Mesenchymal stem cell (in vitro differentiated cells and primary cell): ENCODE measurements at regions not wholly inside any gene's neighbourhood (a gene's known extent, or its start where the extent isn't known, plus 50 kb on each side); places are given as distances from the start of the nearest gene placed in this dataset.

Experiments used
- DNase-seq: peaks from one replicate; pipeline ENCODE4 v3.0.0-alpha.2; 2013
- H2AFZ ChIP-seq: one replicate; pipeline ENCODE4 v1.6.1; 2013; ENCODE audit warnings: low read depth, mild to moderate bottlenecking, control low read depth, inconsistent platforms, low read length, moderate library complexity
- H2AK5ac ChIP-seq: 2 replicates; pipeline ENCODE4 v1.6.1; 2013; ENCODE audit warnings: low read length, moderate library complexity, mild to moderate bottlenecking, inconsistent platforms; ENCODE audit not compliant: severe bottlenecking
- H2BK120ac ChIP-seq: one replicate; pipeline ENCODE4 v1.6.1; 2013; ENCODE audit warnings: low read depth, mild to moderate bottlenecking, inconsistent platforms, low read length, moderate library complexity
- H2BK12ac ChIP-seq, 2 experiments: one replicate each; pipeline ENCODE4 v1.6.1; 2013; ENCODE audit warnings: inconsistent platforms in 2 of 2, low read length in 2 of 2, mild to moderate bottlenecking in 2 of 2, moderate library complexity in 2 of 2, control low read depth in 1 of 2
- H2BK15ac ChIP-seq: one replicate; pipeline ENCODE4 v1.6.1; 2013; ENCODE audit warnings: mild to moderate bottlenecking, low read depth, inconsistent platforms; ENCODE audit not compliant: poor library complexity, severe bottlenecking
- H2BK5ac ChIP-seq: 2 replicates; pipeline ENCODE4 v1.6.1; 2013; ENCODE audit warnings: low read depth, mild to moderate bottlenecking, low read length, control low read depth, inconsistent platforms; ENCODE audit not compliant: poor library complexity, severe bottlenecking
- H3K14ac ChIP-seq, 2 experiments: one replicate each; pipeline ENCODE4 v1.6.1; 2013; ENCODE audit warnings: inconsistent platforms in 2 of 2, low read length in 2 of 2, control low read depth in 1 of 2, mild to moderate bottlenecking in 1 of 2, moderate library complexity in 1 of 2
- H3K18ac ChIP-seq, 2 experiments: one replicate each; pipeline ENCODE4 v1.6.1; 2013; ENCODE audit warnings: inconsistent platforms in 2 of 2, low read length in 2 of 2, control low read depth in 1 of 2, low read depth in 1 of 2, mild to moderate bottlenecking in 1 of 2
- H3K23ac ChIP-seq, 2 experiments: one replicate each; pipeline ENCODE4 v1.6.1; 2013; ENCODE audit warnings: inconsistent platforms in 2 of 2, low read length in 2 of 2, mild to moderate bottlenecking in 2 of 2, moderate library complexity in 2 of 2, control low read depth in 1 of 2
- H3K27ac ChIP-seq: 2 replicates; pipeline ENCODE4 v1.5.1; 2013; ENCODE audit warnings: mild to moderate bottlenecking, moderate library complexity, low read length, control low read depth, inconsistent platforms; ENCODE audit not compliant: poor library complexity, severe bottlenecking
- H3K27me3 ChIP-seq, 2 experiments: 2 replicates each; pipeline versions ENCODE4 v1.6.1 to v1.7.0; 2013; ENCODE audit warnings: low read length in 2 of 2, mild to moderate bottlenecking in 2 of 2, moderate library complexity in 2 of 2, control low read depth in 1 of 2, inconsistent platforms in 1 of 2; ENCODE audit not compliant: control insufficient read depth in 1 of 2, insufficient read depth in 1 of 2
- H3K36me3 ChIP-seq, 2 experiments: 2 replicates each; pipeline versions ENCODE4 v1.6.1 to v1.7.0; 2013; ENCODE audit warnings: low read length in 2 of 2, control low read depth in 1 of 2, inconsistent platforms in 1 of 2, low read depth in 1 of 2, mild to moderate bottlenecking in 1 of 2; ENCODE audit not compliant: insufficient read depth in 2 of 2, control insufficient read depth in 1 of 2
- H3K4ac ChIP-seq, 2 experiments: one replicate each; pipeline ENCODE4 v1.6.1; 2013; ENCODE audit warnings: inconsistent platforms in 2 of 2, low read length in 2 of 2, mild to moderate bottlenecking in 2 of 2, moderate library complexity in 2 of 2, control low read depth in 1 of 2, low read depth in 1 of 2
- H3K4me1 ChIP-seq: 2 replicates; pipeline ENCODE4 v1.6.1; 2013; ENCODE audit warnings: low read depth, low read length, control low read depth; ENCODE audit not compliant: control insufficient read depth, insufficient read depth
- H3K4me2 ChIP-seq: 2 replicates; pipeline ENCODE4 v1.6.1; 2013; ENCODE audit warnings: low read length, mild to moderate bottlenecking, inconsistent platforms; ENCODE audit not compliant: poor library complexity, severe bottlenecking
- H3K4me3 ChIP-seq, 2 experiments: 2 replicates each; pipeline versions ENCODE4 v1.5.1 to v1.7.0; 2013; ENCODE audit warnings: low read length in 2 of 2, mild to moderate bottlenecking in 2 of 2, control low read depth in 1 of 2, low read depth in 1 of 2; ENCODE audit not compliant: insufficient read depth in 1 of 2
- H3K79me1 ChIP-seq: replicated peaks from 2 replicates; pipeline ENCODE4 v1.6.1; 2013; ENCODE audit warnings: mild to moderate bottlenecking, control low read depth, low read length, inconsistent platforms; ENCODE audit not compliant: poor library complexity, severe bottlenecking
- H3K9ac ChIP-seq: 2 replicates; pipeline ENCODE4 v1.7.0; 2013; ENCODE audit warnings: mild to moderate bottlenecking, low read length, moderate library complexity
- H3K9me3 ChIP-seq: 2 replicates; pipeline ENCODE4 v1.7.0; 2013; ENCODE audit warnings: mild to moderate bottlenecking, low read length; ENCODE audit not compliant: control insufficient read depth
- H4K8ac ChIP-seq: one replicate; pipeline ENCODE4 v1.6.1; 2013; ENCODE audit warnings: inconsistent platforms, mild to moderate bottlenecking, low read length, moderate library complexity
- H4K91ac ChIP-seq: one replicate; pipeline ENCODE4 v1.6.1; 2013; ENCODE audit warnings: mild to moderate bottlenecking, low read length, inconsistent platforms
- WGBS: methylation state at CpG from one replicate; pipeline ENCODE4 v1.1.7; 2013; ENCODE audit warnings: mixed read lengths; 5-methylcytosine and 5-hydroxymethylcytosine counted together

- Histone ChIP-seq H3K4me3 (no peak overlapping the region), H2BK15ac (no peak overlapping the region), H3K9me3 (no peaks in the 10 kb centered on the region), H2AK5ac (no peak overlapping the region), H2AFZ (no peak overlapping the region), H3K4me2 (no peak overlapping the region), H3K4me1 (no peaks in the 10 kb centered on the region), H3K27ac (no peak overlapping the region), H2BK5ac (no peak overlapping the region), H4K91ac (no peak overlapping the region), H3K27me3 (no peaks in the 10 kb centered on the region), H2BK12ac (no peak overlapping the region), H3K4ac (no peak overlapping the region), H4K8ac (no peak overlapping the region), H3K9ac (no peak overlapping the region), H3K14ac (no peak overlapping the region), H3K18ac (no peak overlapping the region), H2BK120ac (no peak overlapping the region), H3K79me1 (no peaks in the 10 kb centered on the region), H3K23ac (no peak overlapping the region), H3K36me3 (no peaks in the 10 kb centered on the region)
- WGBS: 80% methylated on average over 12 of the region's 14 CpGs
- DNase-seq: no peak
Observed at GRCh38 chr12:115474539-115475353, 790.8 kb upstream of the TBX3 start.

- no peak for DNase-seq
- no peaks in the 10 kb centered on the region for H3K36me3 ChIP-seq
- H4K91ac ChIP-seq: no peak overlapping the region
- no peaks in the 10 kb centered on the region for H3K79me1 ChIP-seq
- H2BK15ac ChIP-seq: no peak overlapping the region
- H2BK120ac ChIP-seq: no peak overlapping the region
- no peak overlapping the region for H2BK5ac ChIP-seq
- no peak overlapping the region for H3K27ac ChIP-seq
- no peak overlapping the region for H2BK12ac ChIP-seq
- H3K18ac ChIP-seq: no peak overlapping the region
- H3K23ac ChIP-seq: no peak overlapping the region
- H3K4me2 ChIP-seq: no peak overlapping the region
- H3K4ac ChIP-seq: no peak overlapping the region
- H3K4me1 ChIP-seq: no peaks in the 10 kb centered on the region
- no peak overlapping the region for H3K4me3 ChIP-seq
- no peak overlapping the region for H2AFZ ChIP-seq
- no peak overlapping the region for H4K8ac ChIP-seq
- no peaks in the 10 kb centered on the region for H3K27me3 ChIP-seq
- H2AK5ac ChIP-seq: no peak overlapping the region
- WGBS: 86% methylated on average over 4 of the region's 7 CpGs
- H3K9me3 ChIP-seq: no peaks in the 10 kb centered on the region
- H3K9ac ChIP-seq: no peak overlapping the region
- H3K14ac ChIP-seq: no peak overlapping the region
Observed at GRCh38 chr12:115473257-115473956, 789.4 kb upstream of the TBX3 start.

GRCh38 chr12:115472852-115473251 lies 788.9 kb upstream of the TBX3 start:
- Histone ChIP-seq H3K14ac (no peak overlapping the region), H2AK5ac (no peak overlapping the region), H2AFZ (no peak overlapping the region), H2BK120ac (no peak overlapping the region), H4K8ac (no peak overlapping the region), H3K23ac (no peak overlapping the region), H3K9ac (no peak overlapping the region), H2BK5ac (no peak overlapping the region), H3K9me3 (no peaks in the 10 kb centered on the region), H3K4me2 (no peak overlapping the region), H3K79me1 (no peaks in the 10 kb centered on the region), H2BK12ac (no peak overlapping the region), H3K18ac (no peak overlapping the region), H3K4ac (no peak overlapping the region), H3K36me3 (no peaks in the 10 kb centered on the region), H2BK15ac (no peak overlapping the region), H3K27me3 (no peaks in the 10 kb centered on the region), H3K27ac (no peak overlapping the region), H3K4me1 (no peaks in the 10 kb centered on the region), H4K91ac (no peak overlapping the region), H3K4me3 (no peak overlapping the region)
- DNase-seq: no peak
- WGBS: 89% methylated on average over 4 of the region's 4 CpGs

- Histone ChIP-seq H2BK120ac (no peak overlapping the region), H3K9me3 (no peaks in the 10 kb centered on the region), H4K91ac (no peak overlapping the region), H3K36me3 (no peaks in the 10 kb centered on the region), H3K18ac (no peak overlapping the region), H3K4me1 (no peaks in the 10 kb centered on the region), H3K4me2 (no peak overlapping the region), H3K23ac (no peak overlapping the region), H3K4me3 (no peak overlapping the region), H2AK5ac (no peak overlapping the region), H2BK5ac (no peak overlapping the region), H3K9ac (no peak overlapping the region), H2BK12ac (no peak overlapping the region), H3K79me1 (no peaks in the 10 kb centered on the region), H4K8ac (no peak overlapping the region), H3K14ac (no peak overlapping the region), H3K4ac (no peak overlapping the region), H3K27ac (no peak overlapping the region), H3K27me3 (no peaks in the 10 kb centered on the region), H2BK15ac (no peak overlapping the region), H2AFZ (no peak overlapping the region)
- WGBS: 98% methylated on average over 4 of the region's 4 CpGs
- DNase-seq: no peak
Observed at GRCh38 chr12:115470977-115471376, 787.0 kb upstream of the TBX3 start.
